H9 (cell line): ENCODE measurements at regions not wholly inside any gene's neighbourhood (a gene's known extent, or its start where the extent isn't known, plus 50 kb on each side); places are given as distances from the start of the nearest gene placed in this dataset.

ENCODE experiments used
- DNase-seq: peaks from one replicate; pipeline ENCODE4 v3.0.0-alpha.2; 2017
- H2AFZ ChIP-seq: one replicate; pipeline ENCODE4 v1.6.1; 2013; ENCODE audit warnings: mild to moderate bottlenecking, low read length, control low read depth, moderate library complexity
- H2AK5ac ChIP-seq: 2 replicates; pipeline ENCODE4 v1.6.1; 2013; ENCODE audit warnings: low read length, control low read depth, mixed read lengths; ENCODE audit not compliant: insufficient read length
- H2BK120ac ChIP-seq: one replicate; pipeline ENCODE4 v1.6.1; 2013; ENCODE audit warnings: low read depth, mild to moderate bottlenecking, low read length, control low read depth, inconsistent platforms; ENCODE audit not compliant: poor library complexity, severe bottlenecking
- H2BK12ac ChIP-seq: 2 replicates; pipeline ENCODE4 v1.6.1; 2013; ENCODE audit warnings: low read length, control low read depth, mixed read lengths, low read depth; ENCODE audit not compliant: insufficient read length
- H2BK15ac ChIP-seq: 2 replicates; pipeline ENCODE4 v1.6.1; 2013; ENCODE audit warnings: low read depth, low read length, control low read depth
- H2BK20ac ChIP-seq: one replicate; pipeline ENCODE4 v1.6.1; 2013; ENCODE audit warnings: low read depth, mild to moderate bottlenecking, low read length, control low read depth, inconsistent platforms; ENCODE audit not compliant: poor library complexity, severe bottlenecking
- H2BK5ac ChIP-seq: 2 replicates; pipeline ENCODE4 v1.6.1; 2013; ENCODE audit warnings: low read length, control low read depth, mixed read lengths; ENCODE audit not compliant: insufficient read length
- H3K14ac ChIP-seq: 2 replicates; pipeline ENCODE4 v1.6.1; 2013; ENCODE audit warnings: low read length, control low read depth; ENCODE audit not compliant: insufficient read depth
- H3K18ac ChIP-seq: 2 replicates; pipeline ENCODE4 v1.6.1; 2013; ENCODE audit warnings: low read depth, mild to moderate bottlenecking, mixed read lengths, low read length, control low read depth; ENCODE audit not compliant: insufficient read length
- H3K23ac ChIP-seq: 2 replicates; pipeline ENCODE4 v1.6.1; 2013; ENCODE audit warnings: low read length, control low read depth, mixed read lengths, low read depth; ENCODE audit not compliant: insufficient read length
- H3K23me2 ChIP-seq: 2 replicates; pipeline ENCODE4 v1.6.1; 2013; ENCODE audit warnings: low read depth, mild to moderate bottlenecking, mixed read lengths, low read length, control low read depth; ENCODE audit not compliant: insufficient read length, poor library complexity, severe bottlenecking
- H3K27ac ChIP-seq: 2 replicates; pipeline ENCODE4 v1.5.1; 2013; ENCODE audit warnings: low read length, control low read depth, mixed read lengths, low read depth; ENCODE audit not compliant: insufficient read length
- H3K27me3 ChIP-seq: 2 replicates; pipeline ENCODE4 v1.6.1; 2013; ENCODE audit warnings: low read length, control low read depth, inconsistent platforms; ENCODE audit not compliant: insufficient read depth
- H3K4ac ChIP-seq: 2 replicates; pipeline ENCODE4 v1.6.1; 2013; ENCODE audit warnings: low read depth, mild to moderate bottlenecking, control low read depth, inconsistent platforms, low read length, moderate library complexity
- H3K4me1 ChIP-seq: 2 replicates; pipeline ENCODE4 v1.6.1; 2013; ENCODE audit warnings: low read length, control low read depth, inconsistent platforms; ENCODE audit not compliant: insufficient read depth
- H3K4me2 ChIP-seq: 2 replicates; pipeline ENCODE4 v1.6.1; 2013; ENCODE audit warnings: low read length, control low read depth, mixed read lengths; ENCODE audit not compliant: insufficient read length, insufficient read depth
- H3K56ac ChIP-seq: 2 replicates; pipeline ENCODE4 v1.6.1; 2013; ENCODE audit warnings: low read depth, mild to moderate bottlenecking, mixed read lengths, low read length, control low read depth; ENCODE audit not compliant: insufficient read length
- H3K79me1 ChIP-seq: 2 replicates; pipeline ENCODE4 v1.6.1; 2013; ENCODE audit warnings: low read depth, mild to moderate bottlenecking, moderate library complexity, low read length, control low read depth, inconsistent platforms; ENCODE audit not compliant: insufficient read depth, poor library complexity, severe bottlenecking
- H3K79me2 ChIP-seq: 2 replicates; pipeline ENCODE4 v1.6.1; 2013; ENCODE audit warnings: low read length, control low read depth, inconsistent platforms; ENCODE audit not compliant: insufficient read depth
- H3K9ac ChIP-seq: 2 replicates; pipeline ENCODE4 v1.6.1; 2013; ENCODE audit warnings: low read length, control low read depth, mixed read lengths; ENCODE audit not compliant: insufficient read length; ENCODE audit errors: extremely low read depth
- H3K9me3 ChIP-seq: one replicate; pipeline ENCODE4 v1.6.1; 2013; ENCODE audit warnings: low read depth, low read length, inconsistent platforms; ENCODE audit not compliant: control insufficient read depth
- H3T11ph ChIP-seq: one replicate; pipeline ENCODE4 v1.6.1; 2013; ENCODE audit warnings: mild to moderate bottlenecking, low read length, control low read depth, inconsistent platforms
- H4K20me1 ChIP-seq: one replicate; pipeline ENCODE4 v1.6.1; 2013; ENCODE audit not compliant: control insufficient read depth, insufficient read length, insufficient read depth
- H4K5ac ChIP-seq: 2 replicates; pipeline ENCODE4 v1.6.1; 2013; ENCODE audit warnings: low read depth, mild to moderate bottlenecking, mixed read lengths, low read length, control low read depth; ENCODE audit not compliant: insufficient read length
- H4K8ac ChIP-seq: replicated peaks from 2 replicates; pipeline ENCODE4 v1.6.1; 2013; ENCODE audit warnings: low read length, control low read depth, mixed read lengths, low read depth; ENCODE audit not compliant: insufficient read length
- H4K91ac ChIP-seq: 2 replicates; pipeline ENCODE4 v1.6.1; 2013; ENCODE audit warnings: low read depth, mild to moderate bottlenecking, moderate library complexity, mixed read lengths, low read length, control low read depth; ENCODE audit not compliant: insufficient read length
- H3K27ac Mint-ChIP-seq, 3 experiments: 2 replicates in 2 of 3; 3 replicates in 1 of 3; pipeline ENCODE4 v1.8.0; 2020 to 2021; ENCODE audit warnings: mixed read lengths in 3 of 3, mild to moderate bottlenecking in 1 of 3, moderate library complexity in 1 of 3
- H3K27me3 Mint-ChIP-seq: 2 replicates; pipeline ENCODE4 v1.8.0; 2021; ENCODE audit warnings: low read depth, mild to moderate bottlenecking, moderate library complexity, mixed read lengths
- H3K36me3 Mint-ChIP-seq, 3 experiments: 2 replicates in 2 of 3; 3 replicates in 1 of 3; pipeline ENCODE4 v1.8.0; 2020 to 2021; ENCODE audit warnings: low read depth in 3 of 3, mixed read lengths in 3 of 3; ENCODE audit not compliant: insufficient read depth in 1 of 3
- H3K4me1 Mint-ChIP-seq, 2 experiments: 2 replicates each; pipeline ENCODE4 v1.8.0; 2020; ENCODE audit warnings: mixed read lengths in 2 of 2
- H3K4me3 Mint-ChIP-seq, 2 experiments: 2 replicates in 1 of 2; 3 replicates in 1 of 2; pipeline ENCODE4 v1.8.0; 2020 to 2021; ENCODE audit warnings: mild to moderate bottlenecking in 2 of 2, mixed read lengths in 2 of 2, moderate library complexity in 1 of 2
- H3K9me3 Mint-ChIP-seq, 2 experiments: 2 replicates in 1 of 2; 3 replicates in 1 of 2; pipeline ENCODE4 v1.8.0; 2020; ENCODE audit warnings: mild to moderate bottlenecking in 2 of 2, mixed read lengths in 2 of 2, moderate library complexity in 1 of 2
- CTCF ChIP-seq: fragments of 200-600 bp; sonication (generic); conservative IDR thresholded peaks from 3 replicates; pipeline ENCODE4 v1.8.0; 2021; ENCODE audit warnings: antibody characterized with exemption, mild to moderate bottlenecking
- WGBS: extraction: QIAGEN DNeasy Blood & Tissue Kit; methylation state at CpG from one replicate; pipeline ENCODE4 v1.1.7; 2013; ENCODE audit warnings: missing lambda C conversion rate, low lambda C conversion rate, mixed read lengths; ENCODE audit not compliant: insufficient read length; ENCODE audit errors: extremely low coverage; 5-methylcytosine and 5-hydroxymethylcytosine counted together

- H3K27me3 ChIP-seq, result no peaks in the 10 kb centered on the region
These were observed 516.7 kb upstream of the MIR17HG start for GRCh38 chr13:90830782-90831181.

More at GRCh38 chr13:90830782-90831181, 516.7 kb upstream of the MIR17HG start:
- no peak overlapping the region for H3K14ac ChIP-seq
- Mint-ChIP-seq H3K4me1 (peaks cover 0 to 8% of the 10 kb centered on the region in 2 experiments; a peak in 2 of 4 replicates), H3K27ac (no peak overlapping the region), H3K27me3 (0 out of 2 replicates have a peak, but pooled peaks cover 1% of the 10 kb centered on the region), H3K4me3 (no peak overlapping the region), H3K9me3 (peaks cover 0 to 4% of the 10 kb centered on the region in 2 experiments; a peak in 1 of 5 replicates), H3K36me3 (peaks cover 0 to 5% (median 0%) of the 10 kb centered on the region in 3 experiments; a peak in 2 of 7 replicates)
- no peak overlapping the region for H2BK12ac ChIP-seq
- H3K27ac ChIP-seq, result no peak overlapping the region
- no peak overlapping the region for H2BK20ac ChIP-seq
- no peak for TF ChIP-seq CTCF
- no CpG with 5 or more reads among the region's 2 CpGs for WGBS
- no peak overlapping the region for H3K4me2 ChIP-seq
- no peak overlapping the region for H3K4ac ChIP-seq
- no peaks in the 10 kb centered on the region for H3K4me1 ChIP-seq
- no peak overlapping the region for H4K8ac ChIP-seq
- H3T11ph ChIP-seq, result no peak overlapping the region
- no peak overlapping the region for H2AFZ ChIP-seq
- no peak overlapping the region for H3K18ac ChIP-seq
- H2BK120ac ChIP-seq, result no peak overlapping the region
- no peaks in the 10 kb centered on the region for H4K20me1 ChIP-seq
- no peak overlapping the region for H4K91ac ChIP-seq
- no peaks in the 10 kb centered on the region for H3K79me2 ChIP-seq
- no peaks in the 10 kb centered on the region for H3K23me2 ChIP-seq
- no peak overlapping the region for H3K56ac ChIP-seq
- H2BK15ac ChIP-seq, result no peak overlapping the region
- DNase-seq, result no peak
- no peak overlapping the region for H3K9ac ChIP-seq
- no peaks in the 10 kb centered on the region for H3K9me3 ChIP-seq
- no peak overlapping the region for H2BK5ac ChIP-seq
- H3K79me1 ChIP-seq, result no peaks in the 10 kb centered on the region
- H3K23ac ChIP-seq, result no peak overlapping the region
- no peak overlapping the region for H2AK5ac ChIP-seq
- no peak overlapping the region for H4K5ac ChIP-seq
